GM12878 (cell line): ENCODE measurements at regions not wholly inside any gene's neighbourhood (a gene's known extent, or its start where the extent isn't known, plus 50 kb on each side); places are given as distances from the start of the nearest gene placed in this dataset.

Source experiments
- ATF2 ChIP-seq: IDR thresholded peaks from 2 replicates; pipeline ENCODE4 v1.6.1; 2012; ENCODE audit warnings: low read length, inconsistent platforms
- CTCF ChIP-seq, 3 experiments: IDR thresholded peaks in 2 of 3; conservative IDR thresholded peaks in 1 of 3; 2 replicates each; pipeline ENCODE4 v1.5.1; 2011; ENCODE audit warnings: low read depth in 3 of 3, low read length in 3 of 3, mild to moderate bottlenecking in 3 of 3, control low read depth in 2 of 3, moderate library complexity in 2 of 3, inconsistent platforms in 1 of 3, mixed read lengths in 1 of 3; ENCODE audit not compliant: control insufficient read depth in 2 of 3, insufficient read depth in 1 of 3; ENCODE audit errors: extremely low read depth in 1 of 3
- KAT2A ChIP-seq: conservative IDR thresholded peaks from 2 replicates; pipeline ENCODE4 v1.6.1; 2011; ENCODE audit warnings: low read depth, low read length; ENCODE audit not compliant: control insufficient read depth
- KDM1A ChIP-seq: fragments of 200-600 bp; sonication (generic); IDR thresholded peaks from 2 replicates; pipeline ENCODE4 v1.6.1; 2016; ENCODE audit warnings: borderline replicate concordance
- POLR2A ChIP-seq: IDR thresholded peaks from 2 replicates; pipeline ENCODE4 v1.6.1; 2011; ENCODE audit warnings: low read depth, mild to moderate bottlenecking, low read length
- PRDM15 ChIP-seq: fragments of 450-650 bp; formaldehyde crosslinking; IDR thresholded peaks from 2 replicates; pipeline ENCODE4 v1.4.0; 2020; ENCODE audit warnings: mild to moderate bottlenecking, moderate library complexity
- SP1 ChIP-seq: IDR thresholded peaks from one replicate; pipeline ENCODE4 v1.6.1; 2011; ENCODE audit warnings: low read depth, low read length
- TBL1XR1 ChIP-seq: IDR thresholded peaks from 2 replicates; pipeline ENCODE4 v1.6.1; 2012; ENCODE audit warnings: low read depth, low read length, improper control_type of control experiment
- TCF12 ChIP-seq: IDR thresholded peaks from 2 replicates; pipeline ENCODE4 v1.6.1; 2011; ENCODE audit warnings: low read depth, mild to moderate bottlenecking, low read length
- ZNF274 ChIP-seq: IDR thresholded peaks from one replicate; pipeline ENCODE4 v1.8.0; 2011; ENCODE audit not compliant: insufficient read length, insufficient read depth

GRCh38 chr5:175329976-175330375, 114.0 kb downstream of the DRD1 start:
- TF ChIP-seq CTCF (IDR thresholded peaks at IDR 0.05 in 2 of 3, conservative IDR thresholded peaks at IDR 0.05 in 1 of 3; ENCODE audit: control insufficient read depth in 2 of 3, extremely low read depth in 1 of 3, insufficient read depth in 1 of 3, low read depth in 3 of 3, low read length in 3 of 3) (no peak), KDM1A (no peak), ATF2 (no peak), POLR2A (no peak), TCF12 (no peak), PRDM15 (CRISPR knock-in tag) (no peak), ZNF274 (no peak), KAT2A (no peak), SP1 (no peak), TBL1XR1 (no peak)
